HFFc6 (cell line): ENCODE measurements at regions not wholly inside any gene's neighbourhood (a gene's known extent, or its start where the extent isn't known, plus 50 kb on each side); places are given as distances from the start of the nearest gene placed in this dataset.

Source experiments
- DNase-seq: peaks from one replicate; pipeline ENCODE4 v3.0.0-alpha.2; 2018
- H3K27ac Mint-ChIP-seq: 2 replicates; pipeline ENCODE4 v1.8.0; 2020; ENCODE audit warnings: mild to moderate bottlenecking, mixed read lengths
- H3K27me3 Mint-ChIP-seq: 2 replicates; pipeline ENCODE4 v1.8.0; 2021; ENCODE audit warnings: mild to moderate bottlenecking, moderate library complexity, mixed read lengths; ENCODE audit not compliant: insufficient read depth
- H3K36me3 Mint-ChIP-seq: 2 replicates; pipeline ENCODE4 v1.8.0; 2021; ENCODE audit warnings: low read depth, mixed read lengths
- H3K4me1 Mint-ChIP-seq: 2 replicates; pipeline ENCODE4 v1.8.0; 2020; ENCODE audit warnings: low read depth, mixed read lengths
- H3K4me3 Mint-ChIP-seq: 2 replicates; pipeline ENCODE4 v1.8.0; 2020; ENCODE audit warnings: mild to moderate bottlenecking, moderate library complexity, mixed read lengths
- H3K9me3 Mint-ChIP-seq: 2 replicates; pipeline ENCODE4 v1.8.0; 2020; ENCODE audit warnings: mild to moderate bottlenecking, mixed read lengths
- TF ChIP-seq, protein P1 (sequence below): fragments of 200-600 bp; sonication (generic); IDR thresholded peaks from 2 replicates; pipeline ENCODE4 v1.5.0; 2021; ENCODE audit warnings: antibody characterized with exemption, mild to moderate bottlenecking

DNA sequence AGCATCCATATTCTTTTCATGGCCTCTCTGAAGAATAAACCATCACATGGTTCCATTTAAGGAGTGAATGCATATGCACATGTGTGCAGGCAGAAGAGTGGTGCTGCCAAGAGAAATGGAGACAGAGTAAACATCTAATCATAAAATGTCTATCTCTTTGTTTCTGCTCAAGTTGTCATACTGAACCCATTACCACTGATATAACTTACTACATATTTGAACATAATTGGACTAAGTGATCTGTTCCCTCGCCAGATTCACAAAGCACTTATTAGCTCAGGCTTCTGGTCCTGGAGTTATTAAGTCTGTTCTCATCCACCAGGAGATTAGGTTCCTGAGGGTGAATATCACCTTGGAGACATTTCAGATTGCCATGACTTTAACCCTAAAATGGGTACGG lies 72.3 kb upstream of the XYLT1 start:
- Mint-ChIP-seq H3K9me3 (no peaks in the 10 kb centered on the region), H3K36me3 (no peaks in the 10 kb centered on the region), H3K27me3 (peaks cover 3% of the 10 kb centered on the region; the same call in 1 of the 2 replicates), H3K27ac (no peak overlapping the region), H3K4me1 (peaks cover 7% of the 10 kb centered on the region), H3K4me3 (no peak overlapping the region)
- DNase-seq = no peak
- TF ChIP-seq, protein P1, sequence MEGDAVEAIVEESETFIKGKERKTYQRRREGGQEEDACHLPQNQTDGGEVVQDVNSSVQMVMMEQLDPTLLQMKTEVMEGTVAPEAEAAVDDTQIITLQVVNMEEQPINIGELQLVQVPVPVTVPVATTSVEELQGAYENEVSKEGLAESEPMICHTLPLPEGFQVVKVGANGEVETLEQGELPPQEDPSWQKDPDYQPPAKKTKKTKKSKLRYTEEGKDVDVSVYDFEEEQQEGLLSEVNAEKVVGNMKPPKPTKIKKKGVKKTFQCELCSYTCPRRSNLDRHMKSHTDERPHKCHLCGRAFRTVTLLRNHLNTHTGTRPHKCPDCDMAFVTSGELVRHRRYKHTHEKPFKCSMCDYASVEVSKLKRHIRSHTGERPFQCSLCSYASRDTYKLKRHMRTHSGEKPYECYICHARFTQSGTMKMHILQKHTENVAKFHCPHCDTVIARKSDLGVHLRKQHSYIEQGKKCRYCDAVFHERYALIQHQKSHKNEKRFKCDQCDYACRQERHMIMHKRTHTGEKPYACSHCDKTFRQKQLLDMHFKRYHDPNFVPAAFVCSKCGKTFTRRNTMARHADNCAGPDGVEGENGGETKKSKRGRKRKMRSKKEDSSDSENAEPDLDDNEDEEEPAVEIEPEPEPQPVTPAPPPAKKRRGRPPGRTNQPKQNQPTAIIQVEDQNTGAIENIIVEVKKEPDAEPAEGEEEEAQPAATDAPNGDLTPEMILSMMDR = no peak

DNA sequence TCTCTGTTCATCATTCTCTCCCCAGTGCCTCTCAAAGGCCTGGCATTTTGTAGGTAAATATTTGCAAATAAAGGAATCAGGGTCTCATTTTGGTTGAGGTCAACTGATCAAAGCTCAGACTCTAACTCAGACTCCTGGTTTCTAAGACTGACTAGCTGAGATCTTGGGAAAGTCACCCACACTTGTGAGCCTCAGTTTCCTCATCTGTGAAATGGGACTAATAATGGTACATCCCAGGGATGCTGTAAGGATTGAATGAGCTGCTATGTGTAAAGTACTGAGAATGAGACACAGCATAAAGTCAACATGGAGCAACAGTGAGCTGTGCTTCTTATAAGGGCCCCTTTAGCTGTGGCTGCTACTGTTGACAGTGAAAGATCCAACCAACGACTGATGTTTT lies 70.6 kb upstream of the XYLT1 start:
- no peaks in the 10 kb centered on the region for H3K36me3 Mint-ChIP-seq

DNA sequence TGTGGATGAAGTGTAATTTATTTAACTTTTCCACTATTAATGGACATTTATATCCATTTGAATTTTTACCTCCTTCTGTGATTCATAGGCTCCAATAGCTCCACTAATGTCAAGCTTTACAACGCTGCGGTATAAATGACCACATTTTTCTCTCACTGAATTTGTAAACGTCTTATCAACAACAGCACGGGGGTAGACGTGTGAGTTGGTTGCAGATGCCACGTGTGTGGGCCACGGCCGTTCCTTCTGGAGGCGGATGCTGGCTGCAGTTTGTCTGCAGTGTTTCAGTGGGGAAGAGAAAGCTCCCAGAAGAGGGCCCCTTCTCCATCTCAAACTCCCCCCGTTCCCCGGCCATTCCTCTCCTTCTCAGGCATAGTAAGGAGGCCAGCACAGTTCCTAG lies 68.2 kb upstream of the XYLT1 start:
- H3K4me1 Mint-ChIP-seq = peaks cover 16% of the 10 kb centered on the region
- H3K9me3 Mint-ChIP-seq = no peaks in the 10 kb centered on the region
- H3K27me3 Mint-ChIP-seq = peaks cover 8% of the 10 kb centered on the region
- peak; percentile 61 for DNase-seq
- TF ChIP-seq, protein P1 = no peak
- no peaks in the 10 kb centered on the region for H3K36me3 Mint-ChIP-seq
- no peak overlapping the region for H3K4me3 Mint-ChIP-seq
- peak overlapping the region; percentile 10; the same call in 1 of the 2 replicates for H3K27ac Mint-ChIP-seq

More for the DNA sequence above, 70.6 kb upstream of the XYLT1 start:
- TF ChIP-seq, protein P1 = no peak
- no peak overlapping the region for H3K27ac Mint-ChIP-seq
- H3K9me3 Mint-ChIP-seq = no peaks in the 10 kb centered on the region
- H3K4me1 Mint-ChIP-seq = peaks cover 7% of the 10 kb centered on the region
- no peak for DNase-seq
- H3K27me3 Mint-ChIP-seq = peaks cover 8% of the 10 kb centered on the region
- no peak overlapping the region for H3K4me3 Mint-ChIP-seq

DNA sequence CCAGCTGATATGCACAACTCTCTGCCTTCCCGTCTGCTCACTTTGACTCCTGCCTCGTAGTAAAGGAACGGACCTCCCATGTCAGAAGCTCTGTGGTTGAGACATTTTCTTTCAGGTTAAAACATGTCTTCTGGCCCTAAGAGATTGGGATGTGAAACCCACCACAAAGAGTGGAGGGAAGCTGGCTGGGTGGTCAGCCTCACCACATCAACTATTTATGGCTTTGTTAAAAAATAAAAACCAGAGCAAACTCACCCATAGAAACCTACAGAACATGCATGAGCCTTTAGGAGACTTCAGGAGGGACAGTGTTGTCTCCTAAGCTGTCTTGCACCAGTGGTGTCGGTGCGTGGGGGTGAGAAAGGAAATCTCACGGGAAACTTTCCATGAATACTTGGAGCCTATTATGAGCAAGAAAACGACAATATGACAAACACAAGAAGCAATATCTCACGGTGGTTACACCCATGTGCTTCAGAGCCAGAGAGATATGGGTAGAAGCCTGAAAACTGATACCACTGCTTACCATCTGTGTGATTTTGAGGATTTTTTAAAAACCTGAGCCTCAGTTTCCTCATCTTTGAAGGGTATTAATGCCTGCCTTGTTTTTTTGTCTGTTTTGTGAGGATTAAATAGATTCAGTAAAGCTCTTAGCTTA lies 61.7 kb upstream of the XYLT1 start:
- peaks cover 7% of the 10 kb centered on the region for H3K27me3 Mint-ChIP-seq
- peaks cover 9% of the 10 kb centered on the region for H3K9me3 Mint-ChIP-seq
- TF ChIP-seq, protein P1 = no peak
- no peak overlapping the region for H3K27ac Mint-ChIP-seq
- H3K4me1 Mint-ChIP-seq = peaks cover 9% of the 10 kb centered on the region
- H3K4me3 Mint-ChIP-seq = no peak overlapping the region
- H3K36me3 Mint-ChIP-seq = peaks cover 5% of the 10 kb centered on the region; the same call in 1 of the 2 replicates
- no peak for DNase-seq

DNA sequence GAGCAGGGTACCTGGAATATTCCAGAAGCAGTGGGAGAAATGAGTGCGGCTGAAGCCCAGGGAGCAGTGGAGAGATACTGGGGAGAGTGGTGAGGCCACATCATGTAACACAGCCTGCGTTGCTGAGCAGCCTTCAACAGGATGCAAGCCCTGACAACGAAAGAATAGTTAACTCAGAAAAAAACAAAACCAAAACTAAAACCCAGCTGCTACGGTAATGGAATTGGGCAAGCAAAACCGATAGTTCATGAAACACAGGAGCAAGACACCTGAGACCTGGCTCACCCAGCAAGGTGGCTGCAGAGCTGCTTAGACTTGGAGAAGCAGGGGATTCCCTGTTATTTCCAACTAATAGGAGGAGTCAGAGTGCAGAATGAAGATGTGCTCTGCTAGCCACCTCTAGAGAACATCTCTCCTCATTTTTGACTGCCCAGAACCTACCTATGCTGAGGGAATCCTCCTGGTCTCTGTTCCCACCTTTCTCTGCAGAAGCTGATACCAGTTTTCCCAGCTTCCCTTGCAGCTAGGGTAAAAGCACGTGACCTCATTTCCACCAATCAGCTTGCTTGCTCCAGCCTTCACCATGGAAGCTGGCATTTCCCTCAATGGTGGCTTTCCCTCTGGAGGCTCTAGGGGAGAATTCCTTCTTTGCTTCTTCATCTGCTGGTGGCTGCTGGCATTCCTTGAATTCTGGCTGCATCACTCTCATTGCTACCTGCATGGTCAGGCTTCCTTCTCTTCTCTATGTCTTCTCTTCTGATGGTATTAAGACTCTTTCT lies 59.4 kb upstream of the XYLT1 start:
- Mint-ChIP-seq H3K27ac (no peak overlapping the region), H3K4me1 (peaks cover 8% of the 10 kb centered on the region), H3K36me3 (peaks cover 5% of the 10 kb centered on the region; the same call in 1 of the 2 replicates), H3K4me3 (no peak overlapping the region; the same call in 1 of the 2 replicates), H3K9me3 (peaks cover 9% of the 10 kb centered on the region), H3K27me3 (peaks cover 5% of the 10 kb centered on the region)
- TF ChIP-seq, protein P1 = no peak
- no peak for DNase-seq
